ENCODE measurements at regions not wholly inside any gene's neighbourhood (a gene's known extent, or its start where the extent isn't known, plus 50 kb on each side); places are given as distances from the start of the nearest gene placed in this dataset.

GRCh38 chr1:83706354-83706938 lies 292.5 kb downstream of the TTLL7 start (continued):
- TF ChIP-seq, protein P1, sequence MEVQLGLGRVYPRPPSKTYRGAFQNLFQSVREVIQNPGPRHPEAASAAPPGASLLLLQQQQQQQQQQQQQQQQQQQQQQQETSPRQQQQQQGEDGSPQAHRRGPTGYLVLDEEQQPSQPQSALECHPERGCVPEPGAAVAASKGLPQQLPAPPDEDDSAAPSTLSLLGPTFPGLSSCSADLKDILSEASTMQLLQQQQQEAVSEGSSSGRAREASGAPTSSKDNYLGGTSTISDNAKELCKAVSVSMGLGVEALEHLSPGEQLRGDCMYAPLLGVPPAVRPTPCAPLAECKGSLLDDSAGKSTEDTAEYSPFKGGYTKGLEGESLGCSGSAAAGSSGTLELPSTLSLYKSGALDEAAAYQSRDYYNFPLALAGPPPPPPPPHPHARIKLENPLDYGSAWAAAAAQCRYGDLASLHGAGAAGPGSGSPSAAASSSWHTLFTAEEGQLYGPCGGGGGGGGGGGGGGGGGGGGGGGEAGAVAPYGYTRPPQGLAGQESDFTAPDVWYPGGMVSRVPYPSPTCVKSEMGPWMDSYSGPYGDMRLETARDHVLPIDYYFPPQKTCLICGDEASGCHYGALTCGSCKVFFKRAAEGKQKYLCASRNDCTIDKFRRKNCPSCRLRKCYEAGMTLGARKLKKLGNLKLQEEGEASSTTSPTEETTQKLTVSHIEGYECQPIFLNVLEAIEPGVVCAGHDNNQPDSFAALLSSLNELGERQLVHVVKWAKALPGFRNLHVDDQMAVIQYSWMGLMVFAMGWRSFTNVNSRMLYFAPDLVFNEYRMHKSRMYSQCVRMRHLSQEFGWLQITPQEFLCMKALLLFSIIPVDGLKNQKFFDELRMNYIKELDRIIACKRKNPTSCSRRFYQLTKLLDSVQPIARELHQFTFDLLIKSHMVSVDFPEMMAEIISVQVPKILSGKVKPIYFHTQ (CRISPR knock-in tag; IDR thresholded peaks at IDR 0.05), result no peak
- TF ChIP-seq, protein P2, sequence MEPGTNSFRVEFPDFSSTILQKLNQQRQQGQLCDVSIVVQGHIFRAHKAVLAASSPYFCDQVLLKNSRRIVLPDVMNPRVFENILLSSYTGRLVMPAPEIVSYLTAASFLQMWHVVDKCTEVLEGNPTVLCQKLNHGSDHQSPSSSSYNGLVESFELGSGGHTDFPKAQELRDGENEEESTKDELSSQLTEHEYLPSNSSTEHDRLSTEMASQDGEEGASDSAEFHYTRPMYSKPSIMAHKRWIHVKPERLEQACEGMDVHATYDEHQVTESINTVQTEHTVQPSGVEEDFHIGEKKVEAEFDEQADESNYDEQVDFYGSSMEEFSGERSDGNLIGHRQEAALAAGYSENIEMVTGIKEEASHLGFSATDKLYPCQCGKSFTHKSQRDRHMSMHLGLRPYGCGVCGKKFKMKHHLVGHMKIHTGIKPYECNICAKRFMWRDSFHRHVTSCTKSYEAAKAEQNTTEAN (CRISPR knock-in tag; IDR thresholded peaks at IDR 0.05), result no peak
- TF ChIP-seq E2F1 (CRISPR knock-in tag; IDR thresholded peaks at IDR 0.05), result no peak

DNA sequence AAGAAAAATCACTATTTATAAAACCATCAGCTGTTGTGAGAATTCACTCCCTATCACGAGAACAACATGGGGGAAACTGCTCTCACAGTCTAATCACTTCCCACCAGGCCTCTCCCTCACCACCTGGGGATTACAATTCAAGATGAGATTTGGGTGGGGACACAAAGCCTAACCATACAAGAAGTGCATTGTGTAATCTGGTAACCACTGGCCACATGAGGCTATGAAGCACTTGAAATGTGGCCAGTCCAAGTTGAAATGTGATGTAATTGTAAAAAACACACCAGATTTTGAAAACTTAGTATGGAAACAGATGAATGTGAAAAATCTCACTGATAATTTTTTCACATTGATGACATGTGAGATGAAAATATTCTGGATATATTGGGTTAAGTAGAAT lies 293.8 kb downstream of the TTLL7 start:
- Mint-ChIP-seq H3K27me3 (ENCODE audit: low read depth) (no peaks in the 10 kb centered on the region), H3K36me3 (no peaks in the 10 kb centered on the region), H3K9me3 (peaks cover 4% of the 10 kb centered on the region; the same call in 1 of the 2 replicates), H3K4me1 (peaks cover 18% of the 10 kb centered on the region), H3K4me3 (no peak overlapping the region), H3K27ac (no peak overlapping the region)
- no peak for ATAC-seq
- ChIA-PET POLR2A (no interaction called here), CTCF (interaction anchor here (0.8 to 1.4 kb wide), 3 partner anchors 11 to 144 kb away, joined by 3 to 4 read pairs (median 3); no protein-coding TSS in a partner anchor)
- DNase-seq (ENCODE audit: low spot score), result no peak
- TF ChIP-seq, protein P3, sequence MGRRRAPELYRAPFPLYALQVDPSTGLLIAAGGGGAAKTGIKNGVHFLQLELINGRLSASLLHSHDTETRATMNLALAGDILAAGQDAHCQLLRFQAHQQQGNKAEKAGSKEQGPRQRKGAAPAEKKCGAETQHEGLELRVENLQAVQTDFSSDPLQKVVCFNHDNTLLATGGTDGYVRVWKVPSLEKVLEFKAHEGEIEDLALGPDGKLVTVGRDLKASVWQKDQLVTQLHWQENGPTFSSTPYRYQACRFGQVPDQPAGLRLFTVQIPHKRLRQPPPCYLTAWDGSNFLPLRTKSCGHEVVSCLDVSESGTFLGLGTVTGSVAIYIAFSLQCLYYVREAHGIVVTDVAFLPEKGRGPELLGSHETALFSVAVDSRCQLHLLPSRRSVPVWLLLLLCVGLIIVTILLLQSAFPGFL (CRISPR knock-in tag; IDR thresholded peaks at IDR 0.05; ENCODE audit: borderline replicate concordance), result no peak
- TF ChIP-seq, protein P4, sequence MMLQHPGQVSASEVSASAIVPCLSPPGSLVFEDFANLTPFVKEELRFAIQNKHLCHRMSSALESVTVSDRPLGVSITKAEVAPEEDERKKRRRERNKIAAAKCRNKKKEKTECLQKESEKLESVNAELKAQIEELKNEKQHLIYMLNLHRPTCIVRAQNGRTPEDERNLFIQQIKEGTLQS (CRISPR knock-in tag; conservative IDR thresholded peaks at IDR 0.05), result no peak
- no peak for TF ChIP-seq IRF2 (CRISPR knock-in tag; IDR thresholded peaks at IDR 0.05; ENCODE audit: borderline replicate concordance, low read depth)
- TF ChIP-seq NFATC4 (CRISPR knock-in tag; IDR thresholded peaks at IDR 0.05), result no peak
- TF ChIP-seq CREB1 (CRISPR knock-in tag; IDR thresholded peaks at IDR 0.05), result no peak
- no peak for TF ChIP-seq ERG (CRISPR knock-in tag; IDR thresholded peaks at IDR 0.05)
- TF ChIP-seq ATF6 (CRISPR knock-in tag; IDR thresholded peaks at IDR 0.05), result no peak
- TF ChIP-seq, protein P5, sequence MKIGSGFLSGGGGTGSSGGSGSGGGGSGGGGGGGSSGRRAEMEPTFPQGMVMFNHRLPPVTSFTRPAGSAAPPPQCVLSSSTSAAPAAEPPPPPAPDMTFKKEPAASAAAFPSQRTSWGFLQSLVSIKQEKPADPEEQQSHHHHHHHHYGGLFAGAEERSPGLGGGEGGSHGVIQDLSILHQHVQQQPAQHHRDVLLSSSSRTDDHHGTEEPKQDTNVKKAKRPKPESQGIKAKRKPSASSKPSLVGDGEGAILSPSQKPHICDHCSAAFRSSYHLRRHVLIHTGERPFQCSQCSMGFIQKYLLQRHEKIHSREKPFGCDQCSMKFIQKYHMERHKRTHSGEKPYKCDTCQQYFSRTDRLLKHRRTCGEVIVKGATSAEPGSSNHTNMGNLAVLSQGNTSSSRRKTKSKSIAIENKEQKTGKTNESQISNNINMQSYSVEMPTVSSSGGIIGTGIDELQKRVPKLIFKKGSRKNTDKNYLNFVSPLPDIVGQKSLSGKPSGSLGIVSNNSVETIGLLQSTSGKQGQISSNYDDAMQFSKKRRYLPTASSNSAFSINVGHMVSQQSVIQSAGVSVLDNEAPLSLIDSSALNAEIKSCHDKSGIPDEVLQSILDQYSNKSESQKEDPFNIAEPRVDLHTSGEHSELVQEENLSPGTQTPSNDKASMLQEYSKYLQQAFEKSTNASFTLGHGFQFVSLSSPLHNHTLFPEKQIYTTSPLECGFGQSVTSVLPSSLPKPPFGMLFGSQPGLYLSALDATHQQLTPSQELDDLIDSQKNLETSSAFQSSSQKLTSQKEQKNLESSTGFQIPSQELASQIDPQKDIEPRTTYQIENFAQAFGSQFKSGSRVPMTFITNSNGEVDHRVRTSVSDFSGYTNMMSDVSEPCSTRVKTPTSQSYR (CRISPR knock-in tag; IDR thresholded peaks at IDR 0.05), result no peak
- TF ChIP-seq PRRX2 (CRISPR knock-in tag; IDR thresholded peaks at IDR 0.05), result no peak
- TF ChIP-seq, protein P6, sequence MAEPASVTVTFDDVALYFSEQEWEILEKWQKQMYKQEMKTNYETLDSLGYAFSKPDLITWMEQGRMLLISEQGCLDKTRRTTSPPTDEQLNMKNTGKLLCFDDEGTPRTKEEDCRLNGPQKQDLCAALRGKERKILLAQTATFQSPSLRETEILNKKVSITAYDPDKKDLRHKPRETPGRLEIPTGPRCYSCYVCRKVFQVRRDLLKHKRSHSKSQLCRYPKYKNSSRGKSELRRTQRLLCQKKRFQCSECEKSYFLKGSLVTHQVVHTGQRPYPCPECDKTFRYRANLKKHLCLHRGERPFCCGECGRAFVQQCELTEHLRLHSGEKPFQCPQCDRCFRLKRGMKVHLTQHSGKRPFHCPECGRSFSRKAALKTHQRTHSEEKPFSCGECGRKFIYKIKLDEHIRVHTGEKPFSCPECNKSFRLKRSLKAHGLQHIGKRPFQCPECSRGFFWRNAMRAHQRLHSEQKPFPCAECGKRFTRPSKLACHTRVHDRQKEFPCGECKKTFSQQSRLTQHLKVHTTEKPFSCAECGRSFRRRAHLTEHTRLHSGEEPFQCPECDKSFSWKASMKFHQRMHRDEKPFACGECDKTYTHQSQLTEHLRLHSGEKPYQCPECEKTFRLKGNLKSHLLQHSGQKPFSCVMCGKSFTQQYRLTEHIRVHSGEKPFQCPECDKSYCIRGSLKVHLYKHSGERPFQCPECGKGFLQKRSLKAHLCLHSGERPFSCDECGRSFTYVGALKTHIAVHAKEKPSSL (CRISPR knock-in tag; conservative IDR thresholded peaks at IDR 0.05), result no peak
- TF ChIP-seq, protein P7, sequence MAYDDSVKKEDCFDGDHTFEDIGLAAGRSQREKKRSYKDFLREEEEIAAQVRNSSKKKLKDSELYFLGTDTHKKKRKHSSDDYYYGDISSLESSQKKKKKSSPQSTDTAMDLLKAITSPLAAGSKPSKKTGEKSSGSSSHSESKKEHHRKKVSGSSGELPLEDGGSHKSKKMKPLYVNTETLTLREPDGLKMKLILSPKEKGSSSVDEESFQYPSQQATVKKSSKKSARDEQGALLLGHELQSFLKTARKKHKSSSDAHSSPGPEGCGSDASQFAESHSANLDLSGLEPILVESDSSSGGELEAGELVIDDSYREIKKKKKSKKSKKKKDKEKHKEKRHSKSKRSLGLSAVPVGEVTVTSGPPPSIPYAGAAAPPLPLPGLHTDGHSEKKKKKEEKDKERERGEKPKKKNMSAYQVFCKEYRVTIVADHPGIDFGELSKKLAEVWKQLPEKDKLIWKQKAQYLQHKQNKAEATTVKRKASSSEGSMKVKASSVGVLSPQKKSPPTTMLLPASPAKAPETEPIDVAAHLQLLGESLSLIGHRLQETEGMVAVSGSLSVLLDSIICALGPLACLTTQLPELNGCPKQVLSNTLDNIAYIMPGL (CRISPR knock-in tag; IDR thresholded peaks at IDR 0.05), result no peak
- TF ChIP-seq FOXJ3 (CRISPR knock-in tag; IDR thresholded peaks at IDR 0.05; ENCODE audit: borderline replicate concordance), result no peak
- TF ChIP-seq SMAD4 (CRISPR knock-in tag; IDR thresholded peaks at IDR 0.05), result no peak
- no peak for TF ChIP-seq ZNF232 (CRISPR knock-in tag; IDR thresholded peaks at IDR 0.05)
- no peak for TF ChIP-seq EMX1 (CRISPR knock-in tag; IDR thresholded peaks at IDR 0.05)
